ENCODE measurements at regions not wholly inside any gene's neighbourhood (a gene's known extent, or its start where the extent isn't known, plus 50 kb on each side); places are given as distances from the start of the nearest gene placed in this dataset.

- in situ Hi-C loops (cut with HindIII; ENCODE audit: low pct_unique_long_range_greater_than_20kb, low sequenced_read_pairs) (no loop called here), intact Hi-C loops (cut with micrococcal nuclease; ENCODE audit: unreplicated experiment) (no loop called here)
- ATAC-seq (no peak), DNase-seq (ENCODE audit: low read depth, low spot score) (no peak)
- no peak overlapping the region for H3K4me3 ChIP-seq (ENCODE audit: low read depth in 2 of 2, low read length in 2 of 2)
- H3K4me1 ChIP-seq (ENCODE audit: control insufficient read depth, insufficient read depth, low read length) = no peaks in the 10 kb centered on the region
- H3K36me3 ChIP-seq (ENCODE audit: control insufficient read depth, insufficient read depth, low read length) = no peaks in the 10 kb centered on the region
- BruUV-seq (replicated peaks) = no TSS peak
- no peaks in the 10 kb centered on the region for H3K9me3 ChIP-seq (ENCODE audit: control insufficient read depth, insufficient read depth, low read depth, low read length)
- H3K27ac ChIP-seq (ENCODE audit: low read length) = no peak overlapping the region
- H3K27me3 ChIP-seq (ENCODE audit: control insufficient read depth, insufficient read depth, low read length) = no peaks in the 10 kb centered on the region
- no peak for TF ChIP-seq TCF7L2 (IDR thresholded peaks at IDR 0.05; ENCODE audit: low read depth, low read length)
- TF ChIP-seq SIN3A (IDR thresholded peaks at IDR 0.05; ENCODE audit: borderline replicate concordance, insufficient read depth, low read depth, low read length) = no peak
- TF ChIP-seq CTCF (IDR thresholded peaks at IDR 0.05) = no peak
- TF ChIP-seq POLR2AphosphoS5 (IDR thresholded peaks at IDR 0.05; ENCODE audit: low read depth, low read length) = no peak
- no peak for TF ChIP-seq REST (IDR thresholded peaks at IDR 0.05; ENCODE audit: insufficient read depth in 1 of 2, low read depth in 2 of 2, low read length in 1 of 2)
- CTCF ChIA-PET = no interaction called here
- POLR2A ChIA-PET = no interaction called here
These were observed 431.2 kb upstream of the PDE3A start for GRCh38 chr12:19937161-19937560.

DNA sequence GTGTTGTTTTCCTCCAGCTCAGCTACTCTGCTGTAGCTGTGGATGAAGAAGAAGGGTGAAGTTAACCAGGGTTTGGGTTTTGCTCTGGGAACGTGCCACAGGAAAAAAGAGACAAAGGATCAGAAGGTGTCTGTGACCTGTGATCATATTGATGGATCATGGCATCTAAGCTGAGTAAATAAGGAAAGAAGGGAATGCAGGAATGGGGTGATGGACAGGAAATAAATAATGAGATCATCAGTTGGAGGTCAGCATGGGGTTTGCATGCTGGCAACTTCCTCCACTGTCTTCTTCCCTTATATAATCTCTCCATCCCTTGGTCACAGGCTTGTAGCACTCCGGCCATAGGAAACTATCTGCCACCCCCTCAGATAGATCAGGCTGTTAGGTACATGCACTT, 430.3 kb upstream of the PDE3A start:
- no peak overlapping the region for H3K4me3 ChIP-seq (ENCODE audit: low read depth in 2 of 2, low read length in 2 of 2)
- CTCF ChIA-PET = no interaction called here
- DNase-seq (ENCODE audit: low read depth, low spot score) (no peak), ATAC-seq (no peak)
- intact Hi-C loops (cut with micrococcal nuclease; ENCODE audit: unreplicated experiment) = no loop called here
- no peak overlapping the region for H3K27ac ChIP-seq (ENCODE audit: low read length)
- no peaks in the 10 kb centered on the region for H3K9me3 ChIP-seq (ENCODE audit: control insufficient read depth, insufficient read depth, low read depth, low read length)
- H3K4me1 ChIP-seq (ENCODE audit: control insufficient read depth, insufficient read depth, low read length) = no peaks in the 10 kb centered on the region
- no TSS peak for BruUV-seq (replicated peaks)
- no peaks in the 10 kb centered on the region for H3K36me3 ChIP-seq (ENCODE audit: control insufficient read depth, insufficient read depth, low read length)
- no peaks in the 10 kb centered on the region for H3K27me3 ChIP-seq (ENCODE audit: control insufficient read depth, insufficient read depth, low read length)
- POLR2A ChIA-PET = no interaction called here
- in situ Hi-C loops (cut with HindIII; ENCODE audit: low pct_unique_long_range_greater_than_20kb, low sequenced_read_pairs) = no loop called here
- TF ChIP-seq SIN3A (IDR thresholded peaks at IDR 0.05; ENCODE audit: borderline replicate concordance, insufficient read depth, low read depth, low read length) = no peak
- no peak for TF ChIP-seq TCF7L2 (IDR thresholded peaks at IDR 0.05; ENCODE audit: low read depth, low read length)
- TF ChIP-seq POLR2AphosphoS5 (IDR thresholded peaks at IDR 0.05; ENCODE audit: low read depth, low read length) = no peak
- no peak for TF ChIP-seq CTCF (IDR thresholded peaks at IDR 0.05)
- TF ChIP-seq REST (IDR thresholded peaks at IDR 0.05; ENCODE audit: insufficient read depth in 1 of 2, low read depth in 2 of 2, low read length in 1 of 2) = no peak
